Left ventricle myocardium inferior (tissue), 1 donor: ENCODE measurements at regions not wholly inside any gene's neighbourhood (a gene's known extent, or its start where the extent isn't known, plus 50 kb on each side); places are given as distances from the start of the nearest gene placed in this dataset.

Experiments
- DNase-seq: peaks from one replicate; pipeline ENCODE4 v3.0.0-alpha.2; 2020
- H3K27ac ChIP-seq: fragments of 200-600 bp; replicated peaks from 2 replicates; pipeline ENCODE4 v1.8.0; 2021
- H3K27me3 ChIP-seq: fragments of 200-600 bp; 2 replicates; pipeline ENCODE4 v1.8.0; 2021; ENCODE audit warnings: low read depth
- H3K36me3 ChIP-seq: fragments of 200-600 bp; 2 replicates; pipeline ENCODE4 v1.8.0; 2021
- H3K4me1 ChIP-seq: fragments of 200-600 bp; 2 replicates; pipeline ENCODE4 v1.8.0; 2021
- H3K4me3 ChIP-seq: fragments of 200-600 bp; 2 replicates; pipeline ENCODE4 v1.8.0; 2021; ENCODE audit warnings: mild to moderate bottlenecking, moderate library complexity
- H3K9me3 ChIP-seq: fragments of 200-600 bp; replicated peaks from 2 replicates; pipeline ENCODE4 v1.8.0; 2021
- CTCF ChIP-seq: fragments of 200-600 bp; IDR thresholded peaks from 2 replicates; pipeline ENCODE4 v1.8.0; 2021; ENCODE audit warnings: antibody characterized with exemption, mild to moderate bottlenecking, borderline replicate concordance
- intact Hi-C: fragments of 100-400 bp; cut with micrococcal nuclease; formaldehyde crosslinking; loops from one replicate; pipeline ENCODE4 v1.11.0; 2022
- donor health status: DM: no; HTN: yes; CAD: no; lungs with severe emphysema.

GRCh38 chr7:116316838-116317628, 106.7 kb downstream of the TES start:
- intact Hi-C loops = no loop called here
- no peaks in the 10 kb centered on the region for H3K27me3 ChIP-seq
- DNase-seq = peak; percentile 18
- TF ChIP-seq CTCF = no peak
- H3K27ac ChIP-seq = peak overlapping the region; percentile 81
- H3K36me3 ChIP-seq = no peaks in the 10 kb centered on the region
- peak overlapping the region; percentile 20 for H3K4me3 ChIP-seq
- H3K4me1 ChIP-seq = peaks cover 27% of the 10 kb centered on the region
- no peaks in the 10 kb centered on the region for H3K9me3 ChIP-seq

- H3K9me3 ChIP-seq = no peaks in the 10 kb centered on the region
- no peaks in the 10 kb centered on the region for H3K36me3 ChIP-seq
- no peaks in the 10 kb centered on the region for H3K27me3 ChIP-seq
- peak overlapping the region; percentile 81 for H3K27ac ChIP-seq
- TF ChIP-seq CTCF = no peak
- no peak overlapping the region for H3K4me3 ChIP-seq
- no peak for DNase-seq
- intact Hi-C loops = no loop called here
- peaks cover 29% of the 10 kb centered on the region for H3K4me1 ChIP-seq
Measured at GRCh38 chr7:116317907-116318306, 107.6 kb downstream of the TES start.

- no peak for DNase-seq
- Histone ChIP-seq H3K27ac (no peak overlapping the region), H3K27me3 (no peaks in the 10 kb centered on the region), H3K9me3 (no peaks in the 10 kb centered on the region), H3K4me3 (no peak overlapping the region), H3K36me3 (no peaks in the 10 kb centered on the region), H3K4me1 (peaks cover 19% of the 10 kb centered on the region)
- intact Hi-C loops = no loop called here
- no peak for TF ChIP-seq CTCF
Measured at GRCh38 chr7:116322541-116322940, 112.2 kb downstream of the TES start.

- H3K36me3 ChIP-seq = no peaks in the 10 kb centered on the region
- H3K27ac ChIP-seq = no peak overlapping the region
- TF ChIP-seq CTCF = no peak
- peaks cover 24% of the 10 kb centered on the region for H3K4me1 ChIP-seq
- no peaks in the 10 kb centered on the region for H3K9me3 ChIP-seq
- no peak for DNase-seq
- intact Hi-C loops = no loop called here
- H3K4me3 ChIP-seq = no peak overlapping the region
- H3K27me3 ChIP-seq = no peaks in the 10 kb centered on the region
Measured at GRCh38 chr7:116324582-116324981, 114.2 kb downstream of the TES start.

GRCh38 chr7:116325517-116325916, 115.2 kb downstream of the TES start:
- Histone ChIP-seq H3K36me3 (no peaks in the 10 kb centered on the region), H3K9me3 (no peaks in the 10 kb centered on the region), H3K4me1 (peaks cover 34% of the 10 kb centered on the region), H3K27me3 (no peaks in the 10 kb centered on the region), H3K27ac (no peak overlapping the region), H3K4me3 (no peak overlapping the region)
- no peak for DNase-seq
- no peak for TF ChIP-seq CTCF
- intact Hi-C loops = no loop called here
